ENCODE measurements at regions not wholly inside any gene's neighbourhood (a gene's known extent, or its start where the extent isn't known, plus 50 kb on each side); places are given as distances from the start of the nearest gene placed in this dataset.

DNA sequence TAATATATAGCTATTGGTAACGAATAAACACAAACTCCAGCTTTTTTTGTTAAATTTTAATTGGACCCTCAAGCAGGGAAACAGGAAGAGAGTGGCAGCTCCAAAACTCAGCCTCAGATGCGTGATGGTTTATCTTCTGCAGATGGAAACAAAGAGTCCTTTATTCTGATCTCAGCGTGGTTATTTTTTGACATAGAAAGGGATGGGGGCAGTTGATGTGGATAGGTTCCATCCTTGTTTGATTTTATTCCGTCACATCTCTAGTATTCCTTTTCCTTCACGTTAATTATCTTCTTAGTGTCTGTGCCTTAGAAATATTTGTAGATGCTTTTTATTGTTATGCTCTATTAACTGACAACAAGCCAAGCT lies 447.6 kb upstream of the SEL1L start:
- no peaks in the 10 kb centered on the region for H3K36me3 ChIP-seq (ENCODE audit: insufficient read depth)
- no peak overlapping the region for H2AFZ ChIP-seq (ENCODE audit: low read depth)
- no peak overlapping the region for H3K4me2 ChIP-seq
- no peaks in the 10 kb centered on the region for H3K27me3 ChIP-seq (ENCODE audit: insufficient read depth, low read depth)
- H3K27ac ChIP-seq: no peak overlapping the region
- no peak overlapping the region for H3K4me3 ChIP-seq (IDR thresholded peaks at IDR 0.05; ENCODE audit: insufficient read depth, low read depth, low read length)
- H3K9ac ChIP-seq: no peak overlapping the region
- no peaks in the 10 kb centered on the region for H3K4me1 ChIP-seq (ENCODE audit: low read depth, poor library complexity, severe bottlenecking)
- H4K20me1 ChIP-seq (ENCODE audit: insufficient read depth): no peaks in the 10 kb centered on the region
- no peaks in the 10 kb centered on the region for H3K79me2 ChIP-seq (ENCODE audit: insufficient read depth, low read depth)
- TF ChIP-seq, protein P1, sequence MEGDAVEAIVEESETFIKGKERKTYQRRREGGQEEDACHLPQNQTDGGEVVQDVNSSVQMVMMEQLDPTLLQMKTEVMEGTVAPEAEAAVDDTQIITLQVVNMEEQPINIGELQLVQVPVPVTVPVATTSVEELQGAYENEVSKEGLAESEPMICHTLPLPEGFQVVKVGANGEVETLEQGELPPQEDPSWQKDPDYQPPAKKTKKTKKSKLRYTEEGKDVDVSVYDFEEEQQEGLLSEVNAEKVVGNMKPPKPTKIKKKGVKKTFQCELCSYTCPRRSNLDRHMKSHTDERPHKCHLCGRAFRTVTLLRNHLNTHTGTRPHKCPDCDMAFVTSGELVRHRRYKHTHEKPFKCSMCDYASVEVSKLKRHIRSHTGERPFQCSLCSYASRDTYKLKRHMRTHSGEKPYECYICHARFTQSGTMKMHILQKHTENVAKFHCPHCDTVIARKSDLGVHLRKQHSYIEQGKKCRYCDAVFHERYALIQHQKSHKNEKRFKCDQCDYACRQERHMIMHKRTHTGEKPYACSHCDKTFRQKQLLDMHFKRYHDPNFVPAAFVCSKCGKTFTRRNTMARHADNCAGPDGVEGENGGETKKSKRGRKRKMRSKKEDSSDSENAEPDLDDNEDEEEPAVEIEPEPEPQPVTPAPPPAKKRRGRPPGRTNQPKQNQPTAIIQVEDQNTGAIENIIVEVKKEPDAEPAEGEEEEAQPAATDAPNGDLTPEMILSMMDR (conservative IDR thresholded peaks at IDR 0.05; ENCODE audit: low read depth, low read length): no peak

DNA sequence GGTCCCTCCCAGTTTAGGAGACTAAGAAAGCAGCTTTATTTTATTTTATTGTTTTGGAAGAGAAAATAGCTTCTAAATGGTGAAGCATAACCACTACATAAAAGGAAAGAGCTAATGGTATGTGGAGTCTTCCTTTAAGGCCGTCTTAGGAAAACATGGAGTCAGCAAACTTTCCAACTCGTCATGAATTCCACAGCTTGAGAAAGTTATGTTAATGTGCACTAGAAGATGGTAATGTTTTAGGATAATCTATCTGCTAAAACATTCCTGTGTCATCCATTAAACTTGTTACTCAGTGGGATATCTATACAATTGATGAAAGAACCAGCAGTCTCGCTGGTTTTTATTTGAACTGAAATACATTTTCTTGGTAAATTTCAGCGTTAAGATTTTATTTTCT lies 448.4 kb upstream of the SEL1L start:
- no peaks in the 10 kb centered on the region for H3K27me3 ChIP-seq (ENCODE audit: insufficient read depth, low read depth)
- H3K4me3 ChIP-seq (IDR thresholded peaks at IDR 0.05; ENCODE audit: insufficient read depth, low read depth, low read length): no peak overlapping the region
- H2AFZ ChIP-seq (ENCODE audit: low read depth): no peak overlapping the region
- H3K4me2 ChIP-seq: no peak overlapping the region
- H3K4me1 ChIP-seq (ENCODE audit: low read depth, poor library complexity, severe bottlenecking): no peaks in the 10 kb centered on the region
- H3K36me3 ChIP-seq (ENCODE audit: insufficient read depth): no peaks in the 10 kb centered on the region
- no peak overlapping the region for H3K27ac ChIP-seq
- no peaks in the 10 kb centered on the region for H4K20me1 ChIP-seq (ENCODE audit: insufficient read depth)
- TF ChIP-seq, protein P1 (conservative IDR thresholded peaks at IDR 0.05; ENCODE audit: low read depth, low read length): no peak
- H3K79me2 ChIP-seq (ENCODE audit: insufficient read depth, low read depth): no peaks in the 10 kb centered on the region
- no peak overlapping the region for H3K9ac ChIP-seq

DNA sequence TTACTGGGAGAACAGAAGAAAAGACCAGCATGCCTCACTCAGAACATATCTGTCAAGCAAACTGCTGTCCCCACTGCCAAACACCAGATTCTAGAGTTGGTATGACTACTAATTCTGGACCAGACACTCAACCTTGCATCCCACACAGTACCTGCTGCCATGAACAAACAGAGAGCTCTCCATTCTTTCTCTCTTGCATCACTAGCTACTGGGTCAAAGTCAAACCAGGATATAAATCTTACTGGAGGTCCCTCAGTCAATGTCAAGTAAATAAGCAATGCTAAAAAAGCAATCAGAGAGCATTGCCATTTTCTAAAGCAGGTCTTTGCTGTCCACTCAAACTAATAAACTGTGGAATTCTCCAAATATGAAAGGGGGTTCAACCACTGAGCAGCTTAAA lies 452.4 kb upstream of the SEL1L start:
- H3K4me3 ChIP-seq (IDR thresholded peaks at IDR 0.05; ENCODE audit: insufficient read depth, low read depth, low read length): no peak overlapping the region
- TF ChIP-seq, protein P1 (conservative IDR thresholded peaks at IDR 0.05; ENCODE audit: low read depth, low read length): no peak
- no peaks in the 10 kb centered on the region for H3K36me3 ChIP-seq (ENCODE audit: insufficient read depth)
- no peak overlapping the region for H3K9ac ChIP-seq
- H3K27me3 ChIP-seq (ENCODE audit: insufficient read depth, low read depth): no peaks in the 10 kb centered on the region
- no peak overlapping the region for H3K4me2 ChIP-seq
- H2AFZ ChIP-seq (ENCODE audit: low read depth): no peak overlapping the region
- H3K27ac ChIP-seq: no peak overlapping the region
- H4K20me1 ChIP-seq (ENCODE audit: insufficient read depth): no peaks in the 10 kb centered on the region
- H3K79me2 ChIP-seq (ENCODE audit: insufficient read depth, low read depth): no peaks in the 10 kb centered on the region
- no peaks in the 10 kb centered on the region for H3K4me1 ChIP-seq (ENCODE audit: low read depth, poor library complexity, severe bottlenecking)

DNA sequence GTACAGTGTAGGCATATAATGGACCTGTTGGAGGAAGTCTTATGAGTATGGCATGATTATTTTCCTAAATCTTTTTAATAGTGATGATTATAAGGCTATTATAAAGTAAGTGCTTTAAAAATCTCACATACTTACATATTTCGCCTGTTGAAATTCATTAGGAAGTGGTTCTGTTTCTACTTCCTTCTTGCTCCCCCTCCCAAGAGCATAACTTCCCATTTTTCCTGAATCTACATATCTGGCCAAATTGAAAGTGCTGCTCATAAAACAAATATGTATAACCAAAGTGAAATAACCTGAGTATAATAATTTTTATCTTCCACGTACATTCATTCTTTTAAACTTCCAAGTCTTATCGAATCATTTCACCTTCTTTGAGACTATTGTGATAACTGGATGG lies 455.6 kb upstream of the SEL1L start:
- Histone ChIP-seq H3K4me2 (no peak overlapping the region), H3K9ac (no peak overlapping the region), H3K4me3 (IDR thresholded peaks at IDR 0.05; ENCODE audit: insufficient read depth, low read depth, low read length) (no peak overlapping the region), H4K20me1 (ENCODE audit: insufficient read depth) (no peaks in the 10 kb centered on the region), H3K36me3 (ENCODE audit: insufficient read depth) (no peaks in the 10 kb centered on the region), H2AFZ (ENCODE audit: low read depth) (no peak overlapping the region), H3K79me2 (ENCODE audit: insufficient read depth, low read depth) (no peaks in the 10 kb centered on the region), H3K27ac (no peak overlapping the region), H3K27me3 (ENCODE audit: insufficient read depth, low read depth) (no peaks in the 10 kb centered on the region), H3K4me1 (ENCODE audit: low read depth, poor library complexity, severe bottlenecking) (no peaks in the 10 kb centered on the region)
- TF ChIP-seq, protein P1 (conservative IDR thresholded peaks at IDR 0.05; ENCODE audit: low read depth, low read length): no peak
